ENCODE measurements at regions not wholly inside any gene's neighbourhood (a gene's known extent, or its start where the extent isn't known, plus 50 kb on each side); places are given as distances from the start of the nearest gene placed in this dataset.
"Not testable (repeated sequence)": the region's sequence is repeated elsewhere in the genome, so short reads cannot be mapped to it uniquely, and the experiment has no call there.

- DNase-seq (ENCODE audit: low spot score): no peak
Observed at GRCh38 chr7:98728555-98728954, 111.5 kb downstream of the NPTX2 start.

DNA sequence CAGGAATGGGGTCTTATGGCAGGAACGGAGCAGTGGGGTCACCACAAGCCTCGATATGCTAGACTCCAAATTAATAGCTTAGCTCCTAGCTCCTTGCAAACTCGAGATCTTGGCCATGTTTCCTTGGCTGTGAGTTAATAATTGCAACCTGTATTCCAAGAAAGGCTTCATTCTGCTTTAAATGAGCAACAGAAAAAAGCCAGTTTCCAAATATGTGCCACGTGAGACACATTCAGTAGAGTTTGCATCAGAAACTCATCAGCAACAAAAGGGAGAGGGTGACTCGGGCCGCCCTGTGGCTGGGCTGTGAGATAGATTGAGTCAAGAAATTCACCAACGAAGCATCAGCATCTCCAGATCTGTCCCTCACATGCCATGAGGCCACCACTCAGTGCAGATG is 112.0 kb downstream of the NPTX2 start:
- no peak for DNase-seq (ENCODE audit: low spot score)

DNA sequence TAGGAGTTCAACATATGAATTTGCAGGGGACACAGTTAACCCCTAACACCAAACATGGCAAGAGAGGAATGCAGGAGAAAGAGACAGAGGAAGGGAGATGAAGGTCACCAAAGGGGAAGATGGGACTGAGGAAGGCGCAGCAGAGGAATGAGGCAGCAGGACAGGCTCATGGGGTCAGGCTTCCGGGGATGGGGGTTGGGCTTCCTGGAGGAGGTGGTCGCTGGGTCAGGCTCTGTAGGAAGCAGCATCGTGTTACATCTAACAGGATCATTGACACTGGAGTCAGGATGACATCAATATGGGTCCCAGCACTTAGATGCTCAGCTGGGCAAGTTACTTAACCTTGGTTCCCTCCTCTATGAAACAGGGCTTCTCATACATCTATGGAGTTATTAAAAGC is 113.2 kb downstream of the NPTX2 start:
- DNase-seq (ENCODE audit: low spot score): no peak

DNA sequence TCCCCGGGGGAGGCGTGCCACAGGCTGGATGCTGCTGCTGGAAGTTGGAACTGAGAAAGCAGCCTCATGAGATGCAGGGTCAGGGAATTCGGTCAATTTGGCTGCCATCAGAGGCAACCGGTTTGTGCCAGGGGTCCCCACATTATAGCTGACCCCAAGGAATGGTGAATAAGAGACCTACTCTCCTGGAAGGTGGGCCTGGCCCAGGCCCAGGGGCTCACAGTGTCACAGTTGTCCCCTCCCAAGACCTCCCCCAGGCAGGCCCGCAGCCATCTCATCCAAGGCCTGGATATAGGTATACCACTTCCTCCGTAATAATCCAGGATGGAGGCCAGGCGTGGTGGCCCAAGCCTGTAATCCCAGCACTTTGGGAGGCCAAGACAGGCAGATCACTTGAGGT is 114.6 kb downstream of the NPTX2 start:
- DNase-seq (ENCODE audit: low spot score): no peak

DNA sequence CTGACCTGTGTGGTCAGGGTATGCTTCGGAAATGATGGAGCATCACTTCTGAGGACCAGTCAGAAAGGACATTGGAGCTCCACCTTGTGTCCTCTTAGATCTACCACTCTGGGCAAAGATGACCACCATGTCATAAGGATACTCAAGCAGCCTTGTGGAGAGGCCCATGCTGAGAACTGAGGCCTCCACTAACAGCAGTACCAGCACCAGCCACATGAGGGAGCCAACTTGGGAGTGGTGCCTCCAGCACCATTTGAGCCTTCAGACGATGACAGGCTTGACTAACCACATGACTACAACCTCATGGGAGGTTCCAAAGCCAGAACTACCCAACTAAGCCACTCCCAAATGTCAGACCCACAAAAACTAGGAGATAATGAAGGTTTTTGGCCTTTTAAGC is 116.0 kb downstream of the NPTX2 start:
- DNase-seq (ENCODE audit: low spot score): no peak

DNA sequence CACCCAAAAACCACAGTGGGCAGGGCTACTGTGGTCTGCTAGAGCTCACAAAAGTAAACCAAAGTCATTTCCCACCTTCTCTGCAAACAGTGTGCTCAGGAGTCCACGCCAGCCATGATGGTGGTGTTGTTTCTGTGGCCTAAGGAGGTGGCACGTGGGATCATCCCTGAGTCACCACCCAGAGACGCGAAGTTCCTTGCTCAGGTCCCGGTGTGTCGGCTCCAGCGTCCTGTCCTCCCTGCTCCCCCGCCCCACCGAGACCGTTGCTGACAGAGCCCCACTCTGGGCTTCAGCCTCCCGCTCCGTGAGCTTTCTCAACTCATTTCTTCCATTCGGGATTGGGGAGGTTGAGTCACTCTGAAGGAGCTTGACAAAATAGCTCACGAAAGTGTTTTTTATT is 118.7 kb downstream of the NPTX2 start:
- no peak for DNase-seq (ENCODE audit: low spot score)

GRCh38 chr7:98736461-98736860 is 119.4 kb downstream of the NPTX2 start:
- DNase-seq (ENCODE audit: low spot score): not testable (repeated sequence)

DNA sequence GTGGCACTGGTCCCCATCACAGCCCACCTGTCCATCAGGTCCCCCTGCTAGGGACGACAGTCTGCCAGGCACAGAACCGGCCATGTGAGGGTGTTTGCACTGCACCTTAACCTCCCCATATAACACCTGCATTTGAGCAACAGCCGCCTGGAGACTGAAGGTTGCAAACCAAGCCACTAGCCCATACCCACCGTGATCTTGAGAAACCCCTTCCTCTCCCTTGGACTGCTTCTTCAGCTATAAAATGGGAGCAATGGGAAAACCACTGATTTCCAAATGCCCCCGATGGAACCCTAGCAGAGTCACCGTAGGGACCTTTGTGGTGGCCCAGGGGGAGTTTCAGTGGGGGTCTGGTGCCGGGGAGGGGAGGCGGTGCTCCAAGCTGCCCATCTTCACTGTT is 120.1 kb downstream of the NPTX2 start:
- DNase-seq (ENCODE audit: low spot score): no peak

- no peak for DNase-seq (ENCODE audit: low spot score)
Observed at GRCh38 chr7:98740643-98741042, 123.6 kb downstream of the NPTX2 start.

DNA sequence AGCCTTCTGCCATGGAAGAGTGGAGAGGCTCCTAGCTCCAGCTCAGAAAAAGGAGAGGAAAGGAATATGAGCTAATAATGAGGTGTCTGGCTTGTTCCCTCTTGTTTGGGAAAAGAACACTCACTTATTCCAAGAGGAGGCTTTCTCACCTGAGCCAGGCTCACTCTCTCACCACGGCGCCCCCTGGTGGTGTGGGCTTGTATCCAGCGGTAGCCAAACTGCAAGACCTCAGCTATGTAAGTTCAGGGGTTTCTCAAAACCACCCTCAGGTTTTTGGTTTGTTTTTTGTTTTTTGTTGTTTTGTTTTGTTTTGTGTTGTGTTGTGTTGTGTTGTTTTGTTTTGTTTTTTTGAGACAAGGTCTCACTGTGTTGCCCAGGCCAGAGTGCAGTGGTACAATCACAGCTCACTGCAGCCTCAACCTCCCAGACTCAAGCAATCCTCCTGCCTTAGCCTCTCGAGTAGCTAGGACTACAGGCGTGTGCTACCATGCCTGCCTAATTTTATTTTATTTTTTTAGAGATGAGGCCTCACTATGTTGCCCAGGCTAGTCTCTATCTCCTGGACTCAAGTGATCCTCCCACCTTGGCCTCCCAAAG is 124.0 kb downstream of the TMEM130 start:
- peak; percentile 46 for DNase-seq (ENCODE audit: low spot score)

DNA sequence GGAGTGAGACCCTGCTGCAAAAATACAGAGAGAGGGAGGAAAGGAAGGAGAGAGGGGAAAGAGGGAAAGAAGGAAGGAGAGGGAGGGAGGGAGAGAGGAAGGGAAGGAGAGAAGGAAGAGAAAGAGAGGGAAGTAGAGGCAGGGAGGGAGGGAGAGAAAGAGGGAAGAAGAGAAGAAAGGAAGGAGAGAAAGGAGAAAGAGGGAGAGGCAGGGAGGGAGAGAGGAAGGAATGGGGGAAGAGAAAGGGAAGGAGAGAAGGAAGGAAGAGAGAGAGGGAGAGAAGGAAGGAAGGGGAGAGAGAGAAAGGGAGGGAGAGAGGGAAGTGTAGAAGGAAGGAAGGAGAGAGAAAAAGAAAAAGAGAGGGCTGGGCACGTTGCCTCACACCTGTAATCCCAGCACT is 121.7 kb downstream of the TMEM130 start:
- DNase-seq (ENCODE audit: low spot score): no peak

DNA sequence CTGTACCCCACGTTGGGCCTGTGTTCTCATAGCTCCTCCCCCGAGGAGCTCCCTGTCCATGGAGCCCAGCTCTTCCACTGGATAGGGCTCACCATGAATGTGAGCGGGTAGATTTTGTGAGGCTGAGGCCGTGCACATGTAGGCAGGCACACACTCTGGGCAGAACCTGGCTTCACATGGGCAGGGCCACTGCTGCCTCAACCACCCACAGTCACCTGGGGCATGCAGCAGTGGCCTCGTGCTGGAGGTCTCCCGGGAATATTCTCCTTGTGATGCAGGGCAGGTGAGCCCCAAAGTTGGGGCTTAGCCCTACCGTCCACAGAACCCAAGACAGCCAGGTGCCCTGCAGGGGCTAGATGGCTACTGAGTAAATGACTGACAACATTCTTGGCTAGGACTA is 116.6 kb downstream of the TMEM130 start:
- no peak for DNase-seq (ENCODE audit: low spot score)

- DNase-seq (ENCODE audit: low spot score): peak; percentile 79
Observed at GRCh38 chr7:98753989-98754479, 115.8 kb downstream of the TMEM130 start.

DNA sequence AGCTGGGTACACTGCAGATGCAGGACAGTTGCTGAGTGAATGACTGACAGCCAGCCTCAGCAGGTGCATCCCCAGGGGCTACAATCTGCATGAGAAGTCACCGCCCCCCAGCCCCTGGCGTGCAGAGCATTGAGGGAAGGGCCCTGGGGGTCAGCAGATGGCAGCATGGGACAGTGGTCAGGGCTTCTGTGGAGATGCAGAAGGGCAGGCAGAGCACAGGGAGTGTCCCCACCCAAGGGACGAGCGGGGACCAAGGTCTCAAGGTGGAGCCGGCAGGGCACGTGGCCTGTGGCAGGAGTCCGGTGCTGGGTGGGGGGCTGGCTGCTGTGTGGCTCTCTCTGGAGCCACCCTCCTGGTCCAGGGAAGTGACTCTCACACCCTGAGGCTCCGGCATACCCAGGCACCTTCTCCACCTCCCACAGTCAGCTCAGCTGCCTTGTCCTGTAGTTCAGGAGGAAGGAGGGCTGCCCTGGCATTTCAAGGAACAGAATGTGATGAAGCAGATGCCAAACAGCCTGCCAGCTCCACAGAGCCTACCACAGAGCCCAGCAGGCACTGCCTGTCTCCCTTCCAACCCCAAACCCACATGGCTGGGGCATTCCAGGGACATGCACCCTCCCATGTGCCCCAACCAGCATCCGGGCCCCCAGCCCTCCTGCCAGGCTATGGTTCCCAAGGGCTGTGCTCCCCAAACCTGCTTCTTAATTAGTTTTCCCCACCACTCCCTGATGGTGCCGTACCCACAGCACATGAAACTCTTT is 114.5 kb downstream of the TMEM130 start:
- DNase-seq (ENCODE audit: low spot score): no peak

GRCh38 chr7:98758157-98758556 is 111.7 kb downstream of the TMEM130 start:
- DNase-seq (ENCODE audit: low spot score): no peak

DNA sequence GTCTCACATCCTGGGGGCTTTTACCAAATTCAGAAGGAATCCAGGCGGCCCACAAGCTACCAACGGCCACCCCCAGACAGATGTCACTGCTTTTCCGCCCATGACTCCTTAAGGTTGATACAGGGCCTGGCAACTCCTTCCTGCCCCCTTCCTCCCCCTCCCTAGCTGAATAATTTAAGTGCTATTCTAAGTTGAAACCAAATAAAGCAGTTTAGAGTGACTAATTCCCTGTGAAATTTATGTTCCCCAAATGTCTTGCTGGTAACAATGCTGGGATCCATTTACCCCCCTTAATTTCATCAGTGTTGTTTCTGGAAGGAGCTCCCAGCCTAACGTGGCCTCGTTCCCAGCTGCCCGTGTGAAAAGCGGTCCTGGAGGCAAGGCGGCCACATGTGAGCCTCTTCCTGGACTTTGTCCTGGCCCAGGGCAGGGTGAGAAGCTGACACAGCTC is 109.6 kb downstream of the TMEM130 start:
- no peak for DNase-seq (ENCODE audit: low spot score)

GRCh38 chr7:98761225-98761624 is 108.6 kb downstream of the TMEM130 start:
- no peak for DNase-seq (ENCODE audit: low spot score)

- no peak for DNase-seq (ENCODE audit: low spot score)
Observed at GRCh38 chr7:98762620-98763019, 107.2 kb downstream of the TMEM130 start.

GRCh38 chr7:98763441-98763840 is 106.4 kb downstream of the TMEM130 start:
- DNase-seq (ENCODE audit: low spot score): no peak

- no peak for DNase-seq (ENCODE audit: low spot score)
Observed at GRCh38 chr7:98764946-98765345, 104.9 kb downstream of the TMEM130 start.

DNA sequence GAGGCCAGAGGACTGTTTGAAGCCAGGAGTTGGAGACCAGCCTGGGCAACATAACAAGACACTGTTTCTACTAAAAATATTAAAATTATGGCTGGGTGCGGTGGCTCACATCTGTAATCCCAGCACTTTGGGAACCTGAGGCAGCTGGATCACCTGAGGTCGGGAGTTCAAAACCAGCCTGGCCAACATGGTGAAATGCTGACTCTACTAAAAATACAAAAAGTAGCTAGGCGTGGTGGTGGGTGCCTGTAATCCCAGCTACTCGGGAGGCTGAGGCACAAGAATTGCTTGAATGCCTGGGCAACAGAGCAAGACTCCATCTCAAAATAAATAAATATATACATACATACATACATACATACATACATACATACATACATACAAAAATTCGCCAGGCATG is 99.7 kb downstream of the TMEM130 start:
- not testable (repeated sequence) for DNase-seq (ENCODE audit: low spot score)

DNA sequence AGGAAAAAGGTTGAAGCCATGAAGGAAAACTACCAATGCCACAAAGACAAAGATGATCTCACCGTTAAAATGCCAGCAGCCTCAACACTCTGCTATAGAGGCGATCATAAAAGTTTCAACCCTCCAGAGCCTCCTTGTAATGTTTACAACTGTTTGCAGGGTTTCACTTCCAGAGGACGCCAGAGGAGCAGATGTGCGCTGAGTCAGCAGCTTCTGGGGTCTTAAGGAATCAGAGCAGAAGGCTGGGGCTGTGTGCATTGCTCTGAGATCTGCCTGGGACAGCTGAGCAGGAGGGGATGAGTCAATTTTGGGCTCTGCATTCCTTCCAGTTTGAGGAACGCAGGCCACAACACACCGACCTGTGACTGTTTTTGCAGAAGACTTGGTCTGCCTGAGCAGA is 98.3 kb downstream of the TMEM130 start:
- peak; percentile 40 for DNase-seq (ENCODE audit: low spot score)

- peak; percentile 21 for DNase-seq (ENCODE audit: low spot score)
Observed at GRCh38 chr7:98771941-98772603, 97.7 kb downstream of the TMEM130 start.

All from Ammon's horn (tissue), 1 donor.